ENCODE measurements at regions not wholly inside any gene's neighbourhood (a gene's known extent, or its start where the extent isn't known, plus 50 kb on each side); places are given as distances from the start of the nearest gene placed in this dataset.

GRCh38 chr13:85582890-85583289 is 216.3 kb downstream of the SLITRK6 start:
- H3K27ac ChIP-seq: no peak overlapping the region
- TF ChIP-seq, protein P1, sequence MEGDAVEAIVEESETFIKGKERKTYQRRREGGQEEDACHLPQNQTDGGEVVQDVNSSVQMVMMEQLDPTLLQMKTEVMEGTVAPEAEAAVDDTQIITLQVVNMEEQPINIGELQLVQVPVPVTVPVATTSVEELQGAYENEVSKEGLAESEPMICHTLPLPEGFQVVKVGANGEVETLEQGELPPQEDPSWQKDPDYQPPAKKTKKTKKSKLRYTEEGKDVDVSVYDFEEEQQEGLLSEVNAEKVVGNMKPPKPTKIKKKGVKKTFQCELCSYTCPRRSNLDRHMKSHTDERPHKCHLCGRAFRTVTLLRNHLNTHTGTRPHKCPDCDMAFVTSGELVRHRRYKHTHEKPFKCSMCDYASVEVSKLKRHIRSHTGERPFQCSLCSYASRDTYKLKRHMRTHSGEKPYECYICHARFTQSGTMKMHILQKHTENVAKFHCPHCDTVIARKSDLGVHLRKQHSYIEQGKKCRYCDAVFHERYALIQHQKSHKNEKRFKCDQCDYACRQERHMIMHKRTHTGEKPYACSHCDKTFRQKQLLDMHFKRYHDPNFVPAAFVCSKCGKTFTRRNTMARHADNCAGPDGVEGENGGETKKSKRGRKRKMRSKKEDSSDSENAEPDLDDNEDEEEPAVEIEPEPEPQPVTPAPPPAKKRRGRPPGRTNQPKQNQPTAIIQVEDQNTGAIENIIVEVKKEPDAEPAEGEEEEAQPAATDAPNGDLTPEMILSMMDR (IDR thresholded peaks at IDR 0.05): no peak
- ATAC-seq (ENCODE audit: insufficient number of reproducible peaks, low FRiP score, low read depth): no peak
- H3K9me3 ChIP-seq: peaks cover 3% of the 10 kb centered on the region
- no peaks in the 10 kb centered on the region for H3K27me3 ChIP-seq (replicated peaks; ENCODE audit: insufficient read depth)
- no peaks in the 10 kb centered on the region for H3K4me1 ChIP-seq (ENCODE audit: control insufficient read depth in 1 of 2, low read depth in 2 of 2)
- H3K4me3 ChIP-seq: no peak overlapping the region
- DNase-seq (ENCODE audit: low spot score): no peak
- H3K36me3 ChIP-seq: no peaks in the 10 kb centered on the region

GRCh38 chr13:85575110-85575509 is 224.1 kb downstream of the SLITRK6 start:
- H3K27me3 ChIP-seq (replicated peaks; ENCODE audit: insufficient read depth): no peaks in the 10 kb centered on the region
- H3K4me1 ChIP-seq (ENCODE audit: control insufficient read depth in 1 of 2, low read depth in 2 of 2): no peaks in the 10 kb centered on the region
- H3K4me3 ChIP-seq: no peak overlapping the region
- H3K9me3 ChIP-seq: no peaks in the 10 kb centered on the region
- TF ChIP-seq, protein P1 (IDR thresholded peaks at IDR 0.05): no peak
- ATAC-seq (ENCODE audit: insufficient number of reproducible peaks, low FRiP score, low read depth) (no peak), DNase-seq (ENCODE audit: low spot score) (no peak)
- no peak overlapping the region for H3K27ac ChIP-seq
- H3K36me3 ChIP-seq: no peaks in the 10 kb centered on the region

DNA sequence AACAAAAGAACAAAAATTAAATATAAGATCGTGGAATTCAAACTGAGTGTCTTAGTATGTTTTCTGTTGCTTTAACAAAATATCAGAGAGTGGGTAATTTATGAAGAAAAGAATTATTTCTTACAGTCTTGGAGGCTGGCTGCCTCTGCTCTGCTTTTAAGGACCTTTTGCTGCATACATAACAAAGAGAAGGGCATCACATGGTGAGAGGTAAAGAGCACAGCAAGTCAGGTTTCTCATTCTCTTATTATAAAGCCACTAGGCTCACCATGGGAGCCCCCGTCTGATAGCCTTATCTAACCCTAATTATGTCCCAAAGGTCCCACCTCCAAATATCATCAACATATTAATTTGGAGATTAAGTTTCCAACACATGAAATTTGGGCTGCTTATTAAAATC is 231.3 kb downstream of the SLITRK6 start:
- no peaks in the 10 kb centered on the region for H3K36me3 ChIP-seq
- no peaks in the 10 kb centered on the region for H3K9me3 ChIP-seq
- TF ChIP-seq, protein P1 (IDR thresholded peaks at IDR 0.05): no peak
- ATAC-seq (ENCODE audit: insufficient number of reproducible peaks, low FRiP score, low read depth) (no peak), DNase-seq (ENCODE audit: low spot score) (no peak)
- no peak overlapping the region for H3K27ac ChIP-seq
- H3K27me3 ChIP-seq (replicated peaks; ENCODE audit: insufficient read depth): no peaks in the 10 kb centered on the region
- no peak overlapping the region for H3K4me3 ChIP-seq
- no peaks in the 10 kb centered on the region for H3K4me1 ChIP-seq (ENCODE audit: control insufficient read depth in 1 of 2, low read depth in 2 of 2)

DNA sequence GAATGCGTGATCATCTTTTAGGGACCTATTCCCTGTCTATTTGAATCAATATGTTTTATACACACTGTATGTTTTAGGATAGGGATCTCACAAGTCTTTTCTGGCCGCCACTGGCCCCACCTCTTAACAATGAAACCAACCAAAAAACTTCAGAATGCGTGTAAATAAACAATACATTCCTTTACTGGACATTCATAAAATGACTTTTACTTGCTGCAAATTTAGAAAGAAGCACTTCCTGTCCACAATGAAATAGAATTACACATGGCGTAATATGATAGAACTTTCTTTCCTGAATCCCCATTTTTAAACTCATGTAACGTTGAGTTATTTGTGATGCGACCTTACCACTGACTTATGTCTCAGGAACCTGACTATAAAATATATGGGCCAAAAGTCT is 233.6 kb downstream of the SLITRK6 start:
- ATAC-seq (ENCODE audit: insufficient number of reproducible peaks, low FRiP score, low read depth): no peak
- Histone ChIP-seq H3K36me3 (no peaks in the 10 kb centered on the region), H3K27me3 (replicated peaks; ENCODE audit: insufficient read depth) (no peaks in the 10 kb centered on the region), H3K9me3 (no peaks in the 10 kb centered on the region), H3K4me1 (ENCODE audit: control insufficient read depth in 1 of 2, low read depth in 2 of 2) (no peaks in the 10 kb centered on the region), H3K27ac (no peak overlapping the region), H3K4me3 (no peak overlapping the region)
- DNase-seq (ENCODE audit: low spot score): no peak
- TF ChIP-seq, protein P1 (IDR thresholded peaks at IDR 0.05): no peak

DNA sequence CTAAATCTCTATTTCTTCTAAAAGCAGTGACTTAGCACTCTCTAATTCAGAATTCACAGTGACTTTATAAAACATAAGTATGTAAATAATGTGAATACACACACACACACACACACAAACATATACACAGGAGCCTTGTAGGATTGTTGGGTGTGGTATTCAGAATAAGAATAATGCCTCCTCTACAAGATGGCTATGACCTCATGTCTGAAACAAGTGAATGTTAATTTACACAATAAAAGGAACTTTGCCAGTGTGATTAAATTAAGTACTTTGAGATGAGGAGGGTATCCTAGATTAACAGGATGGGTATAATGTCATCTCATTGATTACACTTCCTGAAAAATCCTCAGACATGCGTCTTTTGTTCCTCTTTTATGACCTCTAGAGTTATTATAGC is 234.6 kb downstream of the SLITRK6 start:
- Histone ChIP-seq H3K27me3 (replicated peaks; ENCODE audit: insufficient read depth) (no peaks in the 10 kb centered on the region), H3K4me1 (ENCODE audit: control insufficient read depth in 1 of 2, low read depth in 2 of 2) (no peaks in the 10 kb centered on the region), H3K36me3 (no peaks in the 10 kb centered on the region), H3K27ac (no peak overlapping the region), H3K9me3 (no peaks in the 10 kb centered on the region), H3K4me3 (no peak overlapping the region)
- ATAC-seq (ENCODE audit: insufficient number of reproducible peaks, low FRiP score, low read depth) (no peak), DNase-seq (ENCODE audit: low spot score) (no peak)
- TF ChIP-seq, protein P1 (IDR thresholded peaks at IDR 0.05): no peak
